ENCODE measurements at regions not wholly inside any gene's neighbourhood (a gene's known extent, or its start where the extent isn't known, plus 50 kb on each side); places are given as distances from the start of the nearest gene placed in this dataset.
"Not testable (repeated sequence)": the region's sequence is repeated elsewhere in the genome, so short reads cannot be mapped to it uniquely, and the experiment has no call there.

GRCh38 chr10:109308971-109309370 is 614.3 kb downstream of the XPNPEP1 start:
- Histone ChIP-seq H3K27ac (ENCODE audit: low read depth, low read length) (no peak overlapping the region), H3K79me2 (ENCODE audit: control insufficient read depth, insufficient read depth, low read length, unreplicated experiment) (no peaks in the 10 kb centered on the region), H3K36me3 (ENCODE audit: insufficient read depth, low read length) (no peaks in the 10 kb centered on the region), H3K4me3 (ENCODE audit: low read depth, low read length) (no peak overlapping the region), H2AFZ (ENCODE audit: low read length, unreplicated experiment) (no peak overlapping the region), H3K27me3 (ENCODE audit: insufficient read depth, low read length) (no peaks in the 10 kb centered on the region), H3K4me1 (ENCODE audit: control insufficient read depth, insufficient read depth, low read length, unreplicated experiment) (no peaks in the 10 kb centered on the region)

DNA sequence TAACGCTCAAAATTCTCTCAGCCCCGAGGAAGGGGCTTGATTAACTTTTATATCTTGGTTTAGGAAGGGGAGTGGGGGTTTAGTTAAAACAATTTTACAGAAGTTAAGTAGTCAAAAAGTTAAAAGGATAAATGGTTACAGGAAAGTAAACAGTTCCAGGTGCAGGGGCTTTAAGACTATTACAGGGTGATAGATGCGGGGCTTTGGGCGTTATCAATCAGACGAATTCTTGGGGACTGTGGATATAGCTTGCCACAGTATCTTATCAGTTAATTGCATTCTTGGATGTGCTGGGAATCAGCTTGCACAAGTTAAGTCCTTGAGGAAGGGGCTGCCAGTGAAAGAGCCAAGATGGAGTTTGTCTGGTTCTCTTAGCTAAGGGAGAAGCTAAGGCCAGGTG is 616.2 kb downstream of the XPNPEP1 start:
- H3K4me3 ChIP-seq (ENCODE audit: low read depth, low read length); H3K4me1 ChIP-seq (ENCODE audit: control insufficient read depth, insufficient read depth, low read length, unreplicated experiment); H3K27me3 ChIP-seq (ENCODE audit: insufficient read depth, low read length); H3K36me3 ChIP-seq (ENCODE audit: insufficient read depth, low read length); H3K27ac ChIP-seq (ENCODE audit: low read depth, low read length); H2AFZ ChIP-seq (ENCODE audit: low read length, unreplicated experiment); H3K79me2 ChIP-seq (ENCODE audit: control insufficient read depth, insufficient read depth, low read length, unreplicated experiment): not testable (repeated sequence)

DNA sequence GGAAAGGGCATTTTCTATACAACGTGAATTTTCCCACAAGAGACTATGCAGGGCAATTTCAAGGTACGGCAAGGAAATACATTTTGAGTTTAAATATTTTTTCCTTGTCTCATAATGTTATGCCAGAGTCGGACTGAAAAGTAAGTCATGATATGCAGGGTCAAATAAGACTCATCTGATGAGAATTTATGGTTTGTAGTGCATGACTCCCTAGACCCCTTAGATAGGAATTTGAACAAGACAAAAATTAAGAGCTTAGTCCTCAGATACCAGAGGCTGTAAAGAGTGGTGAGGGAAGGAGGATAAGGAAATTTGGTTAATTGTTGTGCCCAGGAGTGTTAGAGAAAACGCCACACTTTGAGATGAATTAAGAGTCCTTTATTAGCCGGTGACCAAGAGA is 616.6 kb downstream of the XPNPEP1 start:
- H3K27me3 ChIP-seq (ENCODE audit: insufficient read depth, low read length) = no peaks in the 10 kb centered on the region
- H2AFZ ChIP-seq (ENCODE audit: low read length, unreplicated experiment) = no peak overlapping the region
- H3K4me1 ChIP-seq (ENCODE audit: control insufficient read depth, insufficient read depth, low read length, unreplicated experiment) = no peaks in the 10 kb centered on the region
- H3K36me3 ChIP-seq (ENCODE audit: insufficient read depth, low read length) = no peaks in the 10 kb centered on the region
- H3K79me2 ChIP-seq (ENCODE audit: control insufficient read depth, insufficient read depth, low read length, unreplicated experiment) = no peaks in the 10 kb centered on the region
- no peak overlapping the region for H3K27ac ChIP-seq (ENCODE audit: low read depth, low read length)
- H3K4me3 ChIP-seq (ENCODE audit: low read depth, low read length) = no peak overlapping the region

- Histone ChIP-seq H3K4me1 (ENCODE audit: control insufficient read depth, insufficient read depth, low read length, unreplicated experiment) (peaks cover 4% of the 10 kb centered on the region), H3K79me2 (ENCODE audit: control insufficient read depth, insufficient read depth, low read length, unreplicated experiment) (no peaks in the 10 kb centered on the region), H3K4me3 (ENCODE audit: low read depth, low read length) (no peak overlapping the region), H2AFZ (ENCODE audit: low read length, unreplicated experiment) (no peak overlapping the region), H3K36me3 (ENCODE audit: insufficient read depth, low read length) (no peaks in the 10 kb centered on the region), H3K27ac (ENCODE audit: low read depth, low read length) (no peak overlapping the region), H3K27me3 (ENCODE audit: insufficient read depth, low read length) (no peaks in the 10 kb centered on the region)
These were observed 635.5 kb downstream of the XPNPEP1 start for GRCh38 chr10:109287858-109288257.

DNA sequence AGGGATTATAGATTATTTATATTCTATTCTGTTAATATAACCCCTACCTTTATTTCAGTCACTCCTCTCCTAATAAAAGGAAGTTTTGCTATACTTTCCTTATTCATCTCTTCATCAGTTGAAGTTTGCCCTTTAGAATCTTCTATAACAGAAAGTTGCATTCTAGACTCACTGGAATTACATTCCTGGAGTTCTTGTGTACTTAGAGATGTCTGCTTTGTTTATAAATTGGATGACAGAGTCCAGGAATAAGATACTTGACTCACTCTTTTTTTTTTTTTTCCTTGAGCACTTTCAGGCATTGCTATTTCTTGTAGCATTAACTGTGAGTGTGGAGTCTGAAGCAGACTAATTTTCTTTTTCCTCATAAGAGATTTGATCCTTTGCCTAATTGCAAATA is 640.8 kb downstream of the XPNPEP1 start:
- no peak overlapping the region for H3K27ac ChIP-seq (ENCODE audit: low read depth, low read length)
- peaks cover 4% of the 10 kb centered on the region for H3K4me1 ChIP-seq (ENCODE audit: control insufficient read depth, insufficient read depth, low read length, unreplicated experiment)
- H2AFZ ChIP-seq (ENCODE audit: low read length, unreplicated experiment) = peak overlapping the region; percentile 24
- no peaks in the 10 kb centered on the region for H3K36me3 ChIP-seq (ENCODE audit: insufficient read depth, low read length)
- no peaks in the 10 kb centered on the region for H3K79me2 ChIP-seq (ENCODE audit: control insufficient read depth, insufficient read depth, low read length, unreplicated experiment)
- H3K4me3 ChIP-seq (ENCODE audit: low read depth, low read length) = no peak overlapping the region
- H3K27me3 ChIP-seq (ENCODE audit: insufficient read depth, low read length) = no peaks in the 10 kb centered on the region

DNA sequence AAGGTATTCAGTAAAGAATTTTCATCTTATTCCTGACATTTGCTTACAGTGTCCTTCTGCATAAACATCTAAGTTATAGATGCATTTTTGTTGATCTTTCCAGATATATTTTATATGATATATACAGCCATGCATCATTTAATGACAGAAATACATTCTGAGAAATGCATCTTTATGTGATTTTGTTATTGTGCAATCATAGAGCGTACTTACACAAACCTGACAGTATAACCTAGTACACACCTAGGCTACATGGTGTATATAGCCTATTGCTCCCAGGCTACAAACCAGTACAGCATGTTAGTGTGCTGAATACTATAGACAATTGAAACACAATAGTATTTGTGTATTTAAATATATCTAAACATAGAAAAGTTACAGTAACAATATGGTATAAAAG is 642.0 kb downstream of the XPNPEP1 start:
- Histone ChIP-seq H3K4me1 (ENCODE audit: control insufficient read depth, insufficient read depth, low read length, unreplicated experiment) (no peaks in the 10 kb centered on the region), H3K4me3 (ENCODE audit: low read depth, low read length) (no peak overlapping the region), H3K27ac (ENCODE audit: low read depth, low read length) (no peak overlapping the region), H2AFZ (ENCODE audit: low read length, unreplicated experiment) (no peak overlapping the region), H3K79me2 (ENCODE audit: control insufficient read depth, insufficient read depth, low read length, unreplicated experiment) (no peaks in the 10 kb centered on the region), H3K36me3 (ENCODE audit: insufficient read depth, low read length) (no peaks in the 10 kb centered on the region), H3K27me3 (ENCODE audit: insufficient read depth, low read length) (no peaks in the 10 kb centered on the region)

DNA sequence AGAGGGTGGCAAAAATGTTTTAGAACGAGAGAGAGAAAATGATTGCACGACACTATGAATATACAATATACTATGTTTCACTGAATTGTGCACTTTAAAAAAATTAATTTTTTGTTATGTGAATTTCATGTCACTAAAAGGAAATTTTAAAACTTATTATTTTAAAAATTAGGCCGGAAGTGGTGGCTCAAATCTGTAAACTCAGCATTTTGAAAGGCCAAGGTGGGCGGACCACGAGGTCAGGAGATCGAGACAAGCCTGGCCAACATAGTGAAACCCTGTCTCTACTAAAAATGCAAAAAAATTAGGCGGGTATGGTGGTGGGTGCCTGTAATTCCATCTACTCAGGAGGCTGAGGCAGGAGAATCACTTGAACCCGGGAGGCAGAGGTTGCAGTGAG is 642.5 kb downstream of the XPNPEP1 start:
- Histone ChIP-seq H3K27me3 (ENCODE audit: insufficient read depth, low read length) (no peaks in the 10 kb centered on the region), H3K79me2 (ENCODE audit: control insufficient read depth, insufficient read depth, low read length, unreplicated experiment) (no peaks in the 10 kb centered on the region), H2AFZ (ENCODE audit: low read length, unreplicated experiment) (no peak overlapping the region), H3K27ac (ENCODE audit: low read depth, low read length) (no peak overlapping the region), H3K4me3 (ENCODE audit: low read depth, low read length) (no peak overlapping the region), H3K4me1 (ENCODE audit: control insufficient read depth, insufficient read depth, low read length, unreplicated experiment) (no peaks in the 10 kb centered on the region), H3K36me3 (ENCODE audit: insufficient read depth, low read length) (no peaks in the 10 kb centered on the region)

DNA sequence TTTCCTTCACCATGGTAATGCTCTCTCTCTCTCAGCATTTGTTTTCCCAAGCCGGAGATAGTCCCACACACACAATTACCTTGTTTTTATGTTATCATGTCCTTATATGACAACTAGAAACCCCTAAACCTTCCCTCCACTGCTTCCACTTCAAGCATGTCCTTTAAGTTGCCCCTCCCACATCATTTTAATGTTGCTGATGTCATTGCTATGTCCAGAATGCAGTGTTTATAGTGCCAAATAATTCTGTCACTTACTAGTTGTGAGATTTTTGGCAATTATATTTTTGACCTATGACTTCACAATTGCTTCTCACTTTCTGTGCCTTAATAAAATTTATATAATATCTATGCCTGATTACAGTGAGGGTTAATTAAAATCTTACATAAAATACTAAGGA is 645.9 kb downstream of the XPNPEP1 start:
- Histone ChIP-seq H3K79me2 (ENCODE audit: control insufficient read depth, insufficient read depth, low read length, unreplicated experiment) (no peaks in the 10 kb centered on the region), H3K36me3 (ENCODE audit: insufficient read depth, low read length) (no peaks in the 10 kb centered on the region), H3K4me1 (ENCODE audit: control insufficient read depth, insufficient read depth, low read length, unreplicated experiment) (no peaks in the 10 kb centered on the region), H2AFZ (ENCODE audit: low read length, unreplicated experiment) (no peak overlapping the region), H3K27ac (ENCODE audit: low read depth, low read length) (no peak overlapping the region), H3K27me3 (ENCODE audit: insufficient read depth, low read length) (no peaks in the 10 kb centered on the region), H3K4me3 (ENCODE audit: low read depth, low read length) (no peak overlapping the region)

GRCh38 chr10:109275960-109276359 is 647.4 kb downstream of the XPNPEP1 start:
- no peaks in the 10 kb centered on the region for H3K27me3 ChIP-seq (ENCODE audit: insufficient read depth, low read length)

DNA sequence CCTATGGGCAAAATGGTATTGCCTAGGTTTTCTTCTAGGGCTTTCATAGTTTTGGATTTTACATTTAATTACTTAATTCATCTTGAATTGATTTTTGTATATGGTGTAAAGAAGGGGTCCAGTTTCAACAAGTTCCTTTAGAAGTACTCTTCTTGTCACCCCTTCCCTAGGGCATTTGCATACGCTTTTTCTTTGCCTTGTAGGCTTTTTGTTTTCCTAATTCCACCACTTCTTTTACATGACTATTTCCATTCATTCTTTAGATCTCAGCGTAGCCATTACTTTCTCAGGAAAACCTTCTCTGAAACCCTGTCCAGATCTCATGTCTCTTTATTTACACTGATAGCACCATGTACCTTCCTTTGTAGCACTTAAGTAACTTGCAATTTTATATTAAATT is 648.6 kb downstream of the XPNPEP1 start:
- H3K27ac ChIP-seq (ENCODE audit: low read depth, low read length) = no peak overlapping the region
- H2AFZ ChIP-seq (ENCODE audit: low read length, unreplicated experiment) = no peak overlapping the region
- no peaks in the 10 kb centered on the region for H3K79me2 ChIP-seq (ENCODE audit: control insufficient read depth, insufficient read depth, low read length, unreplicated experiment)
- H3K4me1 ChIP-seq (ENCODE audit: control insufficient read depth, insufficient read depth, low read length, unreplicated experiment) = no peaks in the 10 kb centered on the region
- H3K27me3 ChIP-seq (ENCODE audit: insufficient read depth, low read length) = no peaks in the 10 kb centered on the region
- no peaks in the 10 kb centered on the region for H3K36me3 ChIP-seq (ENCODE audit: insufficient read depth, low read length)
- no peak overlapping the region for H3K4me3 ChIP-seq (ENCODE audit: low read depth, low read length)

More at GRCh38 chr10:109275960-109276359, 647.4 kb downstream of the XPNPEP1 start:
- Histone ChIP-seq H3K36me3 (ENCODE audit: insufficient read depth, low read length) (no peaks in the 10 kb centered on the region), H3K27ac (ENCODE audit: low read depth, low read length) (no peak overlapping the region), H3K4me1 (ENCODE audit: control insufficient read depth, insufficient read depth, low read length, unreplicated experiment) (no peaks in the 10 kb centered on the region), H3K79me2 (ENCODE audit: control insufficient read depth, insufficient read depth, low read length, unreplicated experiment) (no peaks in the 10 kb centered on the region), H3K4me3 (ENCODE audit: low read depth, low read length) (no peak overlapping the region), H2AFZ (ENCODE audit: low read length, unreplicated experiment) (no peak overlapping the region)

DNA sequence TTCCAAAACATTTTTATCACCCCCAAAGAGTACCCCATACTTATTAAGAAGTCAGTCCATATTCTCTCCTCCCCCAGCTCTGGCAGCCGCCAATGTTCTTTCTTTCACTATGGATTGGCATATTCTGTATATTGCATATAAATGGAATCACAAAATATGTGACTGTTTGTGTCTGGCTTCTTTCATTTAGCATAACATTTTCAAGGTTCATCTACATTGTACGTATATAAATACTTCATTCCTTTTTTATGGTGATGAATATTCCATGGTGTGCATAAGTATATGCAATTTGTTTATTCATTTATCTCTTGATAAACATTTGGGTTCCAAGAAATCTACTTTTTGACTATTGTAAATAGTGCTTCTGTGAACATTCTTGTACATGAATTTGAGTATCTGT is 653.1 kb downstream of the XPNPEP1 start:
- Histone ChIP-seq H2AFZ (ENCODE audit: low read length, unreplicated experiment) (no peak overlapping the region), H3K36me3 (ENCODE audit: insufficient read depth, low read length) (no peaks in the 10 kb centered on the region), H3K4me1 (ENCODE audit: control insufficient read depth, insufficient read depth, low read length, unreplicated experiment) (no peaks in the 10 kb centered on the region), H3K27ac (ENCODE audit: low read depth, low read length) (no peak overlapping the region), H3K27me3 (ENCODE audit: insufficient read depth, low read length) (no peaks in the 10 kb centered on the region), H3K79me2 (ENCODE audit: control insufficient read depth, insufficient read depth, low read length, unreplicated experiment) (no peaks in the 10 kb centered on the region), H3K4me3 (ENCODE audit: low read depth, low read length) (no peak overlapping the region)

DNA sequence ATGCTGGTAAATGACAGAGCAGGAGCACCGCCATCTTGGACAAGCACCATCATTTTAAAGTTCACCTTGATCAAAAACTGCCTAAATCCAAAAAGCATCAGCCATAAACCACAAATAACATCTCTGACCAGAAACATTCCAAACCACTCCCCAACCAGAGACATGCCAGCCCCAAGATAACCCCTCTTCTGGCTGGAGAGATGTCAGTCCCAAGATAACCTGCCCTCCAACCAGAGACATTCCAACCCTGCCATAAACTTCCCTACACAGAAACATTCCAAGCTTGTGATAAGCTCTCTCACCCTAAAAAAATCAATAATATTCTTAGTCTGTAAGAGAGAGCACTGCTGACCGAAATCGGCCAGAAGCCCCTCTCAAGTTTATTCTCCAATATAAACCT is 659.3 kb downstream of the XPNPEP1 start:
- Histone ChIP-seq H3K36me3 (ENCODE audit: insufficient read depth, low read length) (no peaks in the 10 kb centered on the region), H2AFZ (ENCODE audit: low read length, unreplicated experiment) (no peak overlapping the region), H3K27ac (ENCODE audit: low read depth, low read length) (no peak overlapping the region), H3K4me3 (ENCODE audit: low read depth, low read length) (no peak overlapping the region), H3K27me3 (ENCODE audit: insufficient read depth, low read length) (no peaks in the 10 kb centered on the region), H3K4me1 (ENCODE audit: control insufficient read depth, insufficient read depth, low read length, unreplicated experiment) (peaks cover 8% of the 10 kb centered on the region), H3K79me2 (ENCODE audit: control insufficient read depth, insufficient read depth, low read length, unreplicated experiment) (no peaks in the 10 kb centered on the region)
